IMR-90 (cell line): ENCODE measurements at regions not wholly inside any gene's neighbourhood (a gene's known extent, or its start where the extent isn't known, plus 50 kb on each side); places are given as distances from the start of the nearest gene placed in this dataset.

Experiments used
- ATAC-seq: fragments of 200-7000 bp; cut with Tn5 transposase; 2 replicates; pipeline ENCODE4 v1.9.1; 2020; ENCODE audit warnings: low read depth, mild to moderate bottlenecking, moderate library complexity
- BruUV-seq: library from RNA; stranded (reverse); fragments of 400-500 nt; replicated peaks from 2 replicates; lab custom pipeline; 2021; lab: Mats Ljungman, UMichigan
- CTCF ChIA-PET: fragments of 300-600 bp; formaldehyde crosslinking; extraction: SDS; loops from one replicate; lab custom pipeline; 2021; ENCODE audit warnings: antibody characterized with exemption; lab: Yijun Ruan, JAX
- POLR2A ChIA-PET: fragments of 300-600 bp; sonication (Branson Sonifier 250); formaldehyde crosslinking; loops from one replicate; lab custom pipeline; 2022; ENCODE audit warnings: antibody characterized with exemption; ENCODE audit not compliant: unreplicated experiment; lab: Charles Lee
- DNase-seq: peaks from one replicate; pipeline ENCODE4 v3.0.0; 2013
- H2AFZ ChIP-seq: replicated peaks from 2 replicates; pipeline ENCODE3; 2013; ENCODE audit warnings: low read length, mild to moderate bottlenecking; ENCODE audit not compliant: poor library complexity
- H2AK5ac ChIP-seq: 2 replicates; pipeline ENCODE4 v1.6.1; 2013; ENCODE audit warnings: low read depth, low read length, inconsistent platforms
- H2AK9ac ChIP-seq: replicated peaks from 2 replicates; pipeline ENCODE3; 2013; ENCODE audit warnings: mild to moderate bottlenecking, low read depth, low read length, moderate library complexity; ENCODE audit not compliant: poor library complexity
- H2BK120ac ChIP-seq: 2 replicates; pipeline ENCODE4 v1.6.1; 2013; ENCODE audit warnings: low read depth, low read length, inconsistent platforms
- H2BK15ac ChIP-seq: 3 replicates; pipeline ENCODE4 v1.6.1; 2013; ENCODE audit warnings: low read depth, low read length, inconsistent platforms
- H2BK20ac ChIP-seq: 2 replicates; pipeline ENCODE4 v1.6.1; 2013; ENCODE audit warnings: low read depth, mild to moderate bottlenecking, inconsistent platforms, low read length, moderate library complexity
- H2BK5ac ChIP-seq: 2 replicates; pipeline ENCODE4 v1.6.1; 2013; ENCODE audit warnings: mild to moderate bottlenecking, low read depth, low read length, inconsistent platforms; ENCODE audit not compliant: poor library complexity, severe bottlenecking
- H3K14ac ChIP-seq: replicated peaks from 2 replicates; pipeline ENCODE4 v1.6.1; 2013; ENCODE audit warnings: low read depth, low read length, inconsistent platforms
- H3K18ac ChIP-seq: 2 replicates; pipeline ENCODE4 v1.6.1; 2013; ENCODE audit warnings: low read depth, low read length, control low read depth
- H3K23ac ChIP-seq: 2 replicates; pipeline ENCODE4 v1.6.1; 2013; ENCODE audit warnings: low read depth, low read length, inconsistent platforms
- H3K27ac ChIP-seq: 2 replicates; pipeline ENCODE4 v1.5.1; 2013; ENCODE audit warnings: mild to moderate bottlenecking, control low read depth, low read length; ENCODE audit not compliant: insufficient read depth
- H3K27me3 ChIP-seq: 2 replicates; pipeline ENCODE4 v1.6.1; 2013; ENCODE audit warnings: low read length; ENCODE audit not compliant: control insufficient read depth, insufficient read depth
- H3K36me3 ChIP-seq: 2 replicates; pipeline ENCODE4 v1.6.1; 2013; ENCODE audit warnings: low read length, mixed read lengths; ENCODE audit not compliant: control insufficient read depth, insufficient read depth
- H3K4ac ChIP-seq: 2 replicates; pipeline ENCODE4 v1.6.1; 2013; ENCODE audit warnings: low read depth, low read length, inconsistent platforms
- H3K4me1 ChIP-seq: 2 replicates; pipeline ENCODE4 v1.6.1; 2013; ENCODE audit warnings: low read length, mixed read lengths; ENCODE audit not compliant: control insufficient read depth, insufficient read depth
- H3K4me2 ChIP-seq: 2 replicates; pipeline ENCODE4 v1.6.1; 2013; ENCODE audit warnings: low read depth, mild to moderate bottlenecking, control low read depth, low read length, moderate library complexity
- H3K4me3 ChIP-seq: 2 replicates; pipeline ENCODE4 v1.5.1; 2013; ENCODE audit warnings: low read depth, mild to moderate bottlenecking, control low read depth, low read length, moderate library complexity; ENCODE audit not compliant: insufficient read depth
- H3K56ac ChIP-seq: 2 replicates; pipeline ENCODE4 v1.6.1; 2013; ENCODE audit warnings: low read length, inconsistent platforms; ENCODE audit not compliant: insufficient read depth; ENCODE audit errors: extremely low read depth
- H3K79me1 ChIP-seq, 2 experiments: 2 replicates each; pipeline ENCODE4 v1.6.1; 2013; ENCODE audit warnings: low read length in 2 of 2, inconsistent platforms in 1 of 2, low read depth in 1 of 2
- H3K9ac ChIP-seq: 2 replicates; pipeline ENCODE4 v1.6.1; 2013; ENCODE audit warnings: low read depth, low read length, control low read depth
- H3K9me1 ChIP-seq: 2 replicates; pipeline ENCODE4 v1.6.1; 2013; ENCODE audit warnings: low read length, inconsistent platforms; ENCODE audit not compliant: insufficient read depth
- H3K9me3 ChIP-seq: 2 replicates; pipeline ENCODE4 v1.6.1; 2013; ENCODE audit warnings: low read length; ENCODE audit not compliant: control insufficient read depth, insufficient read depth
- H4K20me1 ChIP-seq: 2 replicates; pipeline ENCODE4 v1.6.1; 2013; ENCODE audit warnings: low read length, inconsistent platforms; ENCODE audit not compliant: insufficient read depth
- H4K5ac ChIP-seq: 2 replicates; pipeline ENCODE4 v1.6.1; 2013; ENCODE audit warnings: mild to moderate bottlenecking, low read depth, low read length, control low read depth
- H4K8ac ChIP-seq, 2 experiments: 2 replicates each; pipeline ENCODE4 v1.6.1; 2013; ENCODE audit warnings: low read depth in 2 of 2, low read length in 2 of 2, control low read depth in 1 of 2, inconsistent platforms in 1 of 2
- H4K91ac ChIP-seq: 2 replicates; pipeline ENCODE4 v1.6.1; 2013; ENCODE audit warnings: low read depth, low read length, inconsistent platforms; ENCODE audit not compliant: insufficient read depth
- CEBPB ChIP-seq: IDR thresholded peaks from 2 replicates; pipeline ENCODE4 v1.6.1; 2012; ENCODE audit warnings: low read depth, low read length, improper control_type of control experiment
- CHD1 ChIP-seq: IDR thresholded peaks from 2 replicates; pipeline ENCODE4 v1.6.1; 2012; ENCODE audit warnings: low read depth, low read length, improper control_type of control experiment
- MAFK ChIP-seq: IDR thresholded peaks from 2 replicates; pipeline ENCODE4 v1.6.1; 2012; ENCODE audit warnings: low read depth, low read length, improper control_type of control experiment
- MXI1 ChIP-seq: IDR thresholded peaks from 2 replicates; pipeline ENCODE4 v1.6.1; 2012; ENCODE audit warnings: low read depth, mild to moderate bottlenecking, low read length, moderate library complexity, borderline replicate concordance
- RCOR1 ChIP-seq: IDR thresholded peaks from 2 replicates; pipeline ENCODE4 v1.6.1; 2012; ENCODE audit warnings: mild to moderate bottlenecking, low read length, improper control_type of control experiment; ENCODE audit not compliant: insufficient replicate concordance
- RFX5 ChIP-seq: IDR thresholded peaks from 2 replicates; pipeline ENCODE4 v1.8.0; 2012; ENCODE audit warnings: low read depth, mild to moderate bottlenecking, low read length, moderate library complexity
- WGBS, 2 experiments: methylation state at CpG; one replicate each; pipeline versions ENCODE4 v1.1.5 to v1.1.7; 2013; ENCODE audit warnings: missing lambda C conversion rate in 2 of 2; ENCODE audit not compliant: insufficient read length in 1 of 2; ENCODE audit errors: extremely low coverage in 2 of 2; 5-methylcytosine and 5-hydroxymethylcytosine counted together
- dilution Hi-C: fragments of 300-500 bp; cut with HindIII; formaldehyde crosslinking; loops from one replicate; pipeline ENCODE4 v1.14.3; 2018; ENCODE audit warnings: low sequenced_read_pairs; ENCODE audit not compliant: unreplicated experiment
- in situ Hi-C: fragments of 300-500 bp; cut with MboI; formaldehyde crosslinking; loops from 3 replicates; pipeline ENCODE4 v1.14.3; 2019; ENCODE audit warnings: low sequenced_read_pairs, inconsistent platforms, mixed read lengths
- intact Hi-C: fragments of 100-400 bp; cut with micrococcal nuclease; formaldehyde crosslinking; loops from 2 replicates; pipeline ENCODE4 v1.10.0; 2022

DNA sequence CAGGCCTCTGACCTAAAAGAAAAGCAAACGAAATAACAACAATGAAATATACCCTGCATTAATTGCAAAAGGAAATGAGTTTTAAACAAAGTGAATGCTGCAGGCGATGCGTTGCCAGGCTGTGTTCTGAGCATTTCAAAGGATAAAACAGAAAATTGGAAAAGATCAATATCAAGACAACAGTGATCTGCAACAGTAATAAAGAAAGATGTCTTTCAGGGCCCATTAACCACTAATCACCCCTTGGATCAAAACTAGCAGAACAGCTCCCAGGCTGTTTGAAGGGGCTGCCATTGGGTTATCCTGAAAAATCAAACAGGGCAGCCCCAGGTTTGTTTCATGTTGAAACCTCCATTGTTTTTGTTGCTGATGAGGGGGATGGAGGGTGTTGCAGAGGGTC is 219.2 kb downstream of the FGFR2 start:
- dilution Hi-C loops (no loop called here), in situ Hi-C loops (no loop called here), intact Hi-C loops (no loop called here)
- H3K4me3 ChIP-seq = no peak overlapping the region
- no peak overlapping the region for H4K91ac ChIP-seq
- BruUV-seq = no TSS peak
- H2BK120ac ChIP-seq = no peak overlapping the region
- no peak overlapping the region for H4K8ac ChIP-seq
- no peaks in the 10 kb centered on the region for H3K9me1 ChIP-seq
- H3K4ac ChIP-seq = no peak overlapping the region
- H3K27me3 ChIP-seq = no peaks in the 10 kb centered on the region
- H3K23ac ChIP-seq = no peak overlapping the region
- H3K9ac ChIP-seq = no peak overlapping the region
- no peak overlapping the region for H3K18ac ChIP-seq
- no peaks in the 10 kb centered on the region for H4K20me1 ChIP-seq
- TF ChIP-seq MXI1 (no peak), CHD1 (no peak), RCOR1 (no peak), MAFK (no peak), RFX5 (no peak), CEBPB (no peak)
- H3K79me1 ChIP-seq = no peaks in the 10 kb centered on the region
- no peaks in the 10 kb centered on the region for H3K4me1 ChIP-seq
- H3K4me2 ChIP-seq = no peak overlapping the region
- ChIA-PET CTCF (no interaction called here), POLR2A (no interaction called here)
- WGBS, 2 experiments = no CpG with 5 or more reads among the region's 3 CpGs
- peaks cover 17% of the 10 kb centered on the region for H3K9me3 ChIP-seq
- H2BK20ac ChIP-seq = no peak overlapping the region
- H2AFZ ChIP-seq = no peak overlapping the region
- no peak for DNase-seq
- no peak overlapping the region for H4K5ac ChIP-seq
- H3K36me3 ChIP-seq = no peaks in the 10 kb centered on the region
- H3K27ac ChIP-seq = no peak overlapping the region
- no peak for ATAC-seq
- no peak overlapping the region for H2AK9ac ChIP-seq
- no peak overlapping the region for H3K56ac ChIP-seq
- H3K14ac ChIP-seq = no peak overlapping the region
- no peak overlapping the region for H2BK15ac ChIP-seq
- H2BK5ac ChIP-seq = no peak overlapping the region
- no peak overlapping the region for H2AK5ac ChIP-seq
